HG03060 (cell line): ENCODE measurements at regions not wholly inside any gene's neighbourhood (a gene's known extent, or its start where the extent isn't known, plus 50 kb on each side); places are given as distances from the start of the nearest gene placed in this dataset.

Source experiments
- ATAC-seq: cut with Tn5 transposase; IDR thresholded peaks from one replicate; pipeline ENCODE4 v1.9.1; 2021; ENCODE audit warnings: low read depth, moderate number of reproducible peaks; ENCODE audit not compliant: unreplicated experiment

DNA sequence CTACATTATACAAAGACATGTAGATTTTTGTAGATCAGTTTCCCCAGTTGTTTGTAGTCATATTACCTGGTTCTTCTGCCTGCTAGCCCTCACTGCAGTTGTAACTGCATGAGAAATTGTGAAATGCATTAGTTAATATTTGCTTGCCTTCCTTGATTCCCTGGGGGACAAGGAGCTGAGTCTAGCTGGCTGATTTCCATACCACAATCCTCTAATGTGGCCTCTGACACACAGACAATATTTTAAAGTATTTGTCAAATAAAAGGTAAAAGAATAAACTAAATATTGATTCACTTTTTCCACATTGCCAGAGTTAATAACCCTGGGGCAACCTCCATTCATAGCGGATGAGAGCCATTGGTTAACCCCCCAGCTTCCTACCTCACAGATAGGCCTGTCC, 128.8 kb upstream of the TMEM132C start:
- ATAC-seq, result no peak

DNA sequence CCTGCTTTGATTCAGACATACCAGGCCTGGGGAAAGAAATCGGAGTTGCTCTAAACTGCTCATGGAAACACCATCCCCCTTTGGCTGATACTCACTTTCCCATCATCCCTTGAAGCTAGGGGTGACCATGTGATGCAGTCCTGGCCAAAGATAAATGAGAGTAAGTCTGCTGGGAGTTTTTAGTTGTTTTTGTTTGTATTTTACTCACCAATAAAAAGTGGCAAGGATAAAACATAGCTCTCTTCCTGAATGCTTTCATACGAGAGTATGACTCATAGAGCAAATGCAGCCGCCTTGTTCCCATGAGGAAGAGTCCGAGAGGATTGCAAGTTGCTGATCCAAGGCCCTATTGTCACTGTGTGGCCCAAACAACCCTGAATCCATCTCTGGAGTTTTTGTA, 126.4 kb upstream of the TMEM132C start:
- no peak for ATAC-seq

DNA sequence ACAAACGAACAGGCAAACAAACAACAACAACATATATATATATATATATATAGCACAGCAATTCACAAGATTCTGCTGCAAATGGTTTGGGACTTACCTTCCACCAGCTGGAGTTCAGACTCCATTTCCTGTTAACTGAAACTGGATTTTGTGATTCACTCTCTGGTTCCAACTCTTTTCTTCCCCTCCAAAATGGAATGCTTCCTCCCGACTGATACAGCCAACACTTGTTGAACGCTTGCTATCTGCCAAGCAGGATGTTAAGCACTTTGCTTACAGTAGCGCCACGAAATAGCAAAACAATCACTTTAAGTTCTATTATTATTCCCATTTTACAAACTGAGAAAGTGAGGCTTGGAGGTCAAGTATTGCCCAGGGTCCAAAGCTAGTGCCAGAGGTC, 116.0 kb upstream of the TMEM132C start:
- no peak for ATAC-seq

DNA sequence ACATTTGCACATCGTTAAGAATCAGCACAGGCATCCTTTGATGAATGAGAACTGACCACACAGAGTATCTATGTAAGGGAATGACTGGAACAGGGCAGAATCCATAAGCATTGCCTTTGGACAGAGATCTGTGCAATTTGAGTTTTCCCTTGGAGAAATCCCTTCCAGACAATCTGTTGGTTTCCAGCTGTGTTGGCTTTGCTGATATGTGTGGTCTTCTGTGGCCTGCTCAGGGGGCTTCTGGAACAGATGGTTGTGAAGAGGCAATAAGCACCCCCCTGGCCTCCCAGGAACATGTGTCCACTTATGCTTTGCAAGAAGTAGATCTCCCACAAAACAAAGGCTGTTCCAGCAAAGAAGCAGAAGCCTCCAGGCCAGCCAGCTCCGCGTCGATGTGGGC, 111.4 kb upstream of the TMEM132C start:
- ATAC-seq, result no peak

DNA sequence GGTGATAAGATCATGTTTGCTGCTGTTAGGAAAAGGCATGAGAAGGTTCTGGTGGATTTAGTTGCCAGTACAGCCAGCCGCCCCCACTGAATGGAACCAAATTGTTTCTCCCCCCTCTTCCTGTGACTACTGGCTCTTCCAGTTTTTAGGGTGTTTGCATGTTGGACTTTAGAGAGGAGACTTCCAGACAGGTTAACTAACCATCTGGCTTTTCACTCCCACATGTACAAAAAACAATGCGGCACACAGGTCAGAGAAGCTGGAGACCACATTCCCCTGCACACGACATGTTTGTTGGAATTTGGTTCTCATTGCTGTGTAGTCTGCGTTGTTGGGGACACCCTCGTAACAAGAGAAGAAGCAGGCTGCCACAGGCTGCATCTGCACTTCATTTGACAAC, 103.9 kb upstream of the TMEM132C start:
- no peak for ATAC-seq

DNA sequence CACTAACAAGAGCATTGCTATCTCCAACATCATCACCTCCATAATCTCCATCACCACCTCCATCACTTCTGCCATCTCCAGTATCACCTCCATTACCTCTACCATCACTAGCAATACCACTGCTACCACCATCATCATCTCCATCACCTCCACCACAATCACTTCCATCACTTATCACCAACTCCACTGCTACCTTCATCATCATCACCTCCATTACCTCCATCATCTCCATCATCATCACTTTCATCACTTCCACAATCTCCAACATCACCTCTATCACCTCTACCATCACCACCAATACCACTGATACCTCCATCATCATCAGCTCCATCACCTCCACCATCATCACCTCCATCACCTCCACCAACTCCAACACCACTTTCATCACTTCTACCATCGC, 102.4 kb upstream of the TMEM132C start:
- no peak for ATAC-seq

DNA sequence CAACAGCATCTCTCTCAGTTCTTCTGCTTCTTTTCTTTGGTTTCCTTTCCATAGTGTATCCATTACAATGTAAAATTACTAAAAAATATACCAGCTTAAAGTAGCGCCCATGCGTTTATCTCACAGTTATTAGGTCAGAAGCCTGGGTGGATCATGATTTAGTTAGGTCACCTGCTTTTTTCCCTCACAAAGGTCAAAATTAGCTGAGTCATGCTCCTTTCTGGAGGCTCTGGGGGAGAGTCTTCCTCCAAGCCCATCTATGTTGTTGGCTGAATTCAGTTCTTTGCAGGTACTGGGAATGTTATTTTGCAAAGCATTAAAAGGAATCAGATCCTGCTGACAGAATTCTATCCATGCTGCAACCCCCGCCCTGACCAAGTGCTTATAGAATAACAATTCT, 101.6 kb upstream of the TMEM132C start:
- no peak for ATAC-seq

DNA sequence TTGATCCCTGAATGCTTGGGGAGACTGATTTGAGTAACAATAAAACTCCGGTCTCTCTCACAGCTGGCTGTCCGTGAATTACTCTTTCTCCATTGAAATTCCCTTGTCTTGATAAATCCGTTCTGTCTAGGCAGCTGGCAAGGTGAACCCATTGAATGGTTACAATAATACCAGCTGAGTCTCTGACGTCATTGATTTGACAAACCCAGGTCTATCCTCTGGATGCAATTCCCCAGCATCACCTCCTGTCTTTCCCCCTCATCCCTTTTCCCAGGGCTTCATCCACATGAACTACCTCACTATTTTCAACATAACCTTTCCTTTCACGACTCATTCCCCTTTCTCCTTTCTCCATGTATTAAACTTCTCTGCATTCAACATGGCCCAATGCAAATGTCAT, 98.7 kb upstream of the TMEM132C start:
- no peak for ATAC-seq

DNA sequence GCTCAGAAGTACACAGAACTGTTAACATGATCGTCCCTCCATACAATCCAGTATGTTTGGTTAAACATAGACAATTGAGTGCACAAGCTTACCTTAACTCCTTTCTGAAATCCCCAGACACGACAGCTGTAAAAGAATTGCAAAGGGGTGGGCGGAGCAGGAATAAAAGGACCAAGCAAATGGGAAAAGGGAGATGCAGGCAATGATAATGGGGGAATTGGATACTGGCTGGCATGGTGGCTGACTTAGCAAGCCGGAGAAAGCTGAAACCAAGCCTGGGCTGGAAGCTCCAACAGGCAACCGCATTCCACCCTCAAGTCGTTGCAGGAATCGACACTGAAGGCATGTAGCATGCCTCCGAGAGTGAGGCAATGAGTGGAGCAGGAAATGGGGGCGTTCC, 96.8 kb upstream of the TMEM132C start:
- ATAC-seq, result no peak

DNA sequence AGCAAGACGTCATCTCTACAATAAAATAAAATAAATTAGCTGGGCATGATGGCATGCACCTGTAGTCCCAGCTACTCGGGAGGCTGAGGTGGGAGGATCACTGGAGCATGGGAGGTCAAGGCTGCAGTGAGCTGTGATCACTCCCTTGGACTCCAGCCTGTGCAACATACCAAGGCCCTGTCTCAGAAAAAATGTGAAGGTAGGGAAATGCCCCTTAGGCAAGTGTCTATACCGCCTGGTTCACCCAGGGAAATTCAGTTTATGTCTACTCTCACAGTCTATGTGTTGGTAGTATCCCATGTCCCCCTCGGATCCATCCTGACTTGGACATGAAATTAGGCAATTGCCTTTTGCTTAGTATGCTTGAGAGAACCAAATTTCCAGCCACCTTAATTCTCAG, 88.4 kb upstream of the TMEM132C start:
- no peak for ATAC-seq

DNA sequence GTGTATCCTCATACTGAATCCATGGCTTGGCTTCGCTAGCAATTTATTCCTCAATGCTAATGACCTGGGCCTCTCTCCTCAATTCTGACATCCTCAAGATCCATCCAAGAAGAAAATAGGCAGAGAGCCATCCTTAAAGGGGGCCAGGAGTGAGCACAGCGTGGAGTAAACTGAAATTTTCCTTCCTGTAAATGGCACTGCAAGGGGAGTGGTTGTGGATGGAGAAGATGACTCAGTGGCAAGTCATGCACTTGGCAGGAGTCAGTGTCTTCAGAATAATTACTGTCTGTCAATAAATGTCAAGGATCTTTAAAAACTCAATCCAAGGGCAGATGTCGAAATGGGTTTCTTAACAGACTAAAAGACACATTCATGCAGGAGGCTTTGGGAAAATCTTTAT, 88.0 kb upstream of the TMEM132C start:
- no peak for ATAC-seq

DNA sequence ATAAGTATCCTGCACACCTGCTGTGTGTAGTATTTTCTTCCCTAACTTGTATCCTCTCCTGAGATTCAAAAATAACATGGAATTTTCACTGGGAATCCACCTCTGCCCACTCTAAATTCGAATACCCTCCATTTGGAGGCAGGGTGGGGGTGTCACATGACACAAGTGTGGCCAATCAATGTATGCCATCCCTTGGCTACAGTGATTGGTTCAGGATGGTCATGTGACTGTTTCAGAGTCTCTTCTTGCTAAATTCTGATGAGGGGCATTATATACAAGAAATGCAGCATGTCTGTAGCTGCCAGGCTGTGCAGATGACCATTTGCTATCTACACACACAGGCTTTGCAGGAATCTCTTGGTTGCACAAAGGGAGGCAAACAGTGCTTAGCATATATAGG, 86.8 kb upstream of the TMEM132C start:
- no peak for ATAC-seq

DNA sequence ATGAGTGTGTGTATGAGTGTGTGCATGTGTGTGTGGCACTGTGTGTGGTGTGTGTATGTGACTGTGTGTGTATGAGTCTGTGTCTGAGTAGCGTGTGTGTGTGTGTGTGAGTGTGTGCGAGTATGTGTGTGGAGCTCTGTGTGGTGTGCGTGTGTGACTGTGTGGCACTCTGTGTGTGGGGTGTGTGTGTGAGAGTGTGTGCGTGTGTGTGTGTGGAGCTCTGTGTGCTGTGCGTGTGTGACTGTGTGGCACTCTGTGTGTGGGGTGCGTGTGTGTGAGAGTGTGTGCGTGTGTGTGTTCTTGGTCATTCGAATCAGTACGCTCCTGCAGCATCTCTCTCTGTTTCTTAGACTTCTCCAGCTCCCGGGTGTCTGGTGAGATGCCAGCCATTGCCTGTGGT, 76.9 kb upstream of the TMEM132C start:
- no peak for ATAC-seq

DNA sequence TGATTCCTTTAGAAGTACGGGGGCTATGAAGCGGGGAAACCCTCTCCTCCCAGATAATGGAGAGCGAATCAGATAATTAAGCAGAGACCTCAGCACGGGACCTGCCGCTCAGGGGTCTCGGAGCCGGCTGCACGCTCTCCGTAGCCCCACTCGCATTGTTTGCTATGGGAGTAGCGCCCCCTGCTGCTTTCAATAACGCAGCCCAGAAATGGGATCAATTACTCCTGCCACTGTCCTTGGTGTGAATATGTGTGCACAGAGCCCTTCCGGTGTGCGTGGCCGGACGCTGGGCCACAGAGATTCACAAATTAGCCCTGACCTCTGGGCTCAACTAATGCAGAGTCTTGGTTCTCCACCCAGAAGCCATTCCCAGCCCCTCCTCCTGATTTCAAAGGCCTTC, 76.4 kb upstream of the TMEM132C start:
- ATAC-seq, result no peak

DNA sequence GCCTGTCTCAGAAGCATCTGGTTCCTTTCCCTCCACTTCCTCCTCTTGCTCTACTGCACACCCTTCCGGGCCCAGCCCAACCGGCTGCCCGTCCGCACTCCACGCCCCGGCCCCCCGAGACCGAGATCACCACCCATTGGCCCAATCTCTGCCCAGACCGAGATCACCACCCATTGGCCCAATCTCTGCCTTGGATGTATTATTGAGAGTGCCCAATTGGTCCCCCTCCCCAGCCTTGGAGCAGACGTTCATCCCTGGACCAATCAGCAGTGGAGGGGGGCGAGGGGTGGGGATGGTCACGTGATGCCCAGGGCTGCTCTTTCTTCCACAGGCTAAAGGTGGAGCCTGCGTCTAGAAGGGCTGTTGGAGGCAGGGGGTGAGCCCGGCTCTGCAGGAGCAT, 75.6 kb upstream of the TMEM132C start:
- ATAC-seq, result no peak

DNA sequence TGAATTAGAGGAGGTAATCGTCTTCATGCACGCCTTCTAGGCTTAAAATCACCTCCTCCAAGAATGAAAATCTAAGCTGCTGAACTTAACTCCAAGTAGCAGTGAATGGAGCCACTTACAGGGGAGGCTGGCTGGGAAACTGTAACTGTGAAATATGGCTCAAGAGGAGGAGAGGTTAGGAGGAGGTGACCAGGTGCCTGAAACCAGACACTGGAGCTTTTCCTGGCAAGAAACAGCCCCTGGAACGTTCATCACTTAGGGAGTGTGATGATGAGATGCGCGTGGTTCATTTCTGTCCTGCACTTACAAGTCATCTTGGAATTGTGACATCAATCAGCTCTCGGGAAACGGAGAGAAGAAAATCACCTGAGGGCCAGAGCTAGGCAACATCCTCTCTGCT, 62.3 kb upstream of the TMEM132C start:
- ATAC-seq, result no peak

DNA sequence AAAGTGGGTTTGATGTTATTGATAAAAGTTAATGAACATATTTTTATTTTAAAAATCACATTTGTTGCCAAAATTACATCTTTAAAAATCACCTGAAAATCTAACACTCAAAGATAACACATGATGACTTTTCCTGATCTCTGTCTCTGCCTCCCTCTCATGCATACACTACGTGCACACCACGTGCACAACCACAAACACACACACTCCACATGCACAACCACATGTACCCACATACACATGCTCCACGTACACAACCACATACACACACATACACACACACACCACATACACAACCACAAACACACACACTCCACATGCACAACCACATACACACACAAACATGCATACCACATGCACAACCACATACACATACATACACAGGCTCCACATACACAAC, 61.8 kb upstream of the TMEM132C start:
- ATAC-seq, result no peak

DNA sequence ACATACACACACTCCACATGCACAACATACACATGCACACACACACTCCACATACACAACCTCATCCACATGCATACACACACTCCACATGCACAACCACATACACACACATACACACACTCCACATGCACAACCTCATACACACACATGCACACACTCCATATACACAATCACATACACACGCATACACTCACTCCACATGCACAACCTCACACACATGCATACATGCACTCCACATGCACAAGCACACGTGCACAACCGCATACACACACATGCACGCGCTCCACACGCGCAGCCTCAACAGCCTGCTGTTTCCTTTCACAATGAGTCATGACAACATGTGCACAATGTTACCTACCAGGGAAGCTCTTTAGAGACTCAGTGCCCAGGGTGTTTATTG, 61.2 kb upstream of the TMEM132C start:
- ATAC-seq, result no peak
